KMS-11 (cell line): ENCODE measurements at regions not wholly inside any gene's neighbourhood (a gene's known extent, or its start where the extent isn't known, plus 50 kb on each side); places are given as distances from the start of the nearest gene placed in this dataset.

Experiments used
- H2AFZ ChIP-seq: fragments of 200-600 bp; sonication (generic); 2 replicates; pipeline ENCODE4 v1.6.1; 2016; ENCODE audit warnings: antibody characterized with exemption, mixed run types, low read depth
- H3K27ac ChIP-seq: fragments of 200-600 bp; sonication (generic); 2 replicates; pipeline ENCODE4 v1.6.1; 2016; ENCODE audit warnings: mild to moderate bottlenecking, mixed run types
- H3K27me3 ChIP-seq: fragments of 200-600 bp; sonication (generic); 2 replicates; pipeline ENCODE4 v1.6.1; 2017; ENCODE audit warnings: mild to moderate bottlenecking, low read depth, mixed run types, moderate library complexity; ENCODE audit not compliant: insufficient read depth
- H3K36me3 ChIP-seq: fragments of 200-600 bp; sonication (generic); 2 replicates; pipeline ENCODE4 v1.6.1; 2017; ENCODE audit warnings: mild to moderate bottlenecking, mixed run types; ENCODE audit not compliant: insufficient read depth
- H3K4me1 ChIP-seq: fragments of 200-600 bp; sonication (generic); 2 replicates; pipeline ENCODE4 v1.6.1; 2016; ENCODE audit warnings: mild to moderate bottlenecking, low read depth, mixed run types; ENCODE audit not compliant: poor library complexity, severe bottlenecking
- H3K4me2 ChIP-seq: fragments of 200-600 bp; sonication (generic); 2 replicates; pipeline ENCODE4 v1.7.0; 2016; ENCODE audit warnings: mild to moderate bottlenecking, mixed run types
- H3K4me3 ChIP-seq: fragments of 200-600 bp; sonication (generic); IDR thresholded peaks from 2 replicates; pipeline ENCODE4 v1.6.1; 2017; ENCODE audit warnings: low read depth, low read length, mixed read lengths; ENCODE audit not compliant: insufficient read depth
- H3K79me2 ChIP-seq: fragments of 200-600 bp; sonication (generic); 2 replicates; pipeline ENCODE4 v1.6.1; 2016; ENCODE audit warnings: low read depth, mixed run types; ENCODE audit not compliant: insufficient read depth
- H3K9ac ChIP-seq: fragments of 200-600 bp; sonication (generic); 2 replicates; pipeline ENCODE4 v1.6.1; 2016; ENCODE audit warnings: mild to moderate bottlenecking, mixed run types
- H4K20me1 ChIP-seq: fragments of 200-600 bp; sonication (generic); 2 replicates; pipeline ENCODE4 v1.6.1; 2016; ENCODE audit warnings: mild to moderate bottlenecking, mixed run types; ENCODE audit not compliant: insufficient read depth
- CTCF ChIP-seq: fragments of 200-600 bp; sonication (generic); conservative IDR thresholded peaks from 2 replicates; pipeline ENCODE4 v1.6.1; 2017; ENCODE audit warnings: low read depth, mild to moderate bottlenecking, antibody characterized with exemption, low read length, moderate library complexity, mixed read lengths

GRCh38 chr12:58513852-58514251 is 406.5 kb downstream of the LRIG3 start:
- Histone ChIP-seq H3K4me2 (no peak overlapping the region), H3K79me2 (no peaks in the 10 kb centered on the region), H2AFZ (no peak overlapping the region), H3K36me3 (no peaks in the 10 kb centered on the region), H3K27ac (no peak overlapping the region), H3K4me3 (no peak overlapping the region), H3K9ac (no peak overlapping the region), H4K20me1 (no peaks in the 10 kb centered on the region), H3K4me1 (no peaks in the 10 kb centered on the region), H3K27me3 (no peaks in the 10 kb centered on the region)
- TF ChIP-seq CTCF, result no peak

- H3K4me2 ChIP-seq, result no peak overlapping the region
- no peaks in the 10 kb centered on the region for H3K36me3 ChIP-seq
- H3K4me3 ChIP-seq, result no peak overlapping the region
- H3K27me3 ChIP-seq, result no peaks in the 10 kb centered on the region
- no peak overlapping the region for H2AFZ ChIP-seq
- H3K9ac ChIP-seq, result no peak overlapping the region
- H3K4me1 ChIP-seq, result no peaks in the 10 kb centered on the region
- no peaks in the 10 kb centered on the region for H4K20me1 ChIP-seq
- no peaks in the 10 kb centered on the region for H3K79me2 ChIP-seq
- TF ChIP-seq CTCF, result no peak
- H3K27ac ChIP-seq, result no peak overlapping the region
These were observed 400.5 kb downstream of the LRIG3 start for GRCh38 chr12:58519839-58520238.

- no peak for TF ChIP-seq CTCF
- Histone ChIP-seq H3K4me3 (no peak overlapping the region), H3K4me2 (no peak overlapping the region), H2AFZ (no peak overlapping the region), H3K36me3 (no peaks in the 10 kb centered on the region), H3K27me3 (no peaks in the 10 kb centered on the region), H3K27ac (no peak overlapping the region), H3K4me1 (no peaks in the 10 kb centered on the region), H3K9ac (no peak overlapping the region), H3K79me2 (no peaks in the 10 kb centered on the region), H4K20me1 (no peaks in the 10 kb centered on the region)
These were observed 399.2 kb downstream of the LRIG3 start for GRCh38 chr12:58521152-58521551.

- no peak overlapping the region for H3K4me2 ChIP-seq
- TF ChIP-seq CTCF, result no peak
- H3K4me1 ChIP-seq, result no peaks in the 10 kb centered on the region
- no peaks in the 10 kb centered on the region for H3K79me2 ChIP-seq
- no peak overlapping the region for H3K4me3 ChIP-seq
- H3K27ac ChIP-seq, result no peak overlapping the region
- H3K27me3 ChIP-seq, result no peaks in the 10 kb centered on the region
- H4K20me1 ChIP-seq, result no peaks in the 10 kb centered on the region
- no peak overlapping the region for H3K9ac ChIP-seq
- no peak overlapping the region for H2AFZ ChIP-seq
- no peaks in the 10 kb centered on the region for H3K36me3 ChIP-seq
These were observed 398.5 kb downstream of the LRIG3 start for GRCh38 chr12:58521796-58522195.

GRCh38 chr12:58523360-58523759 is 396.9 kb downstream of the LRIG3 start:
- Histone ChIP-seq H3K36me3 (no peaks in the 10 kb centered on the region), H3K79me2 (no peaks in the 10 kb centered on the region), H3K27ac (no peak overlapping the region), H3K4me1 (peaks cover 6% of the 10 kb centered on the region), H3K27me3 (no peaks in the 10 kb centered on the region), H3K4me2 (no peak overlapping the region), H3K9ac (no peak overlapping the region), H4K20me1 (no peaks in the 10 kb centered on the region), H3K4me3 (no peak overlapping the region), H2AFZ (no peak overlapping the region)
- TF ChIP-seq CTCF, result no peak
